ENCODE measurements at regions not wholly inside any gene's neighbourhood (a gene's known extent, or its start where the extent isn't known, plus 50 kb on each side); places are given as distances from the start of the nearest gene placed in this dataset.
A peak's percentile ranks its signal among the peaks of the same experiment; 100 is the strongest.

GRCh38 chr4:176902710-176903323, 110.1 kb upstream of the VEGFC start:
- peak; percentile 90 to 91 for DNase-seq (ENCODE audit: low read depth in 2 of 2)

GRCh38 chr4:176906709-176907108, 114.0 kb upstream of the VEGFC start:
- DNase-seq (ENCODE audit: low read depth in 2 of 2): no peak

DNA sequence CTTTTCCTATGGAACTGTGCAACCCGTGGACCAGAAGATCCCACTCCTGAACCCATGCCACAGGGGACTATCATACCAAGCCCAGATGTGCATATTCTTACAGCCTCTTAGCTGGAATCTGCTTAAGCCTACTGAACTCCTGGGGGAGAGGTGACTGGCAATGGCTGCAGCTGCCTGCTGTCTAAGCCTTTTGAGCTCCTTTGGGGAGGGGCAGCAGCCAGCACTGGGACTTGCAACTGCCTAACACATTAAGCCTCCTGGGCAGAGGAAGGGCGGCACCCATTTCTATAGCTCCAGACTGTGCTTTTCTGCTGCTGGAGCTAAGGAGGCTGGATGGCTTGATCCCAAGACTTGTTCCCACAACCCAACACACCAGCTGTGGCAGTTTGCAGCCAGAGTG, 117.9 kb upstream of the VEGFC start:
- no peak for DNase-seq (ENCODE audit: low read depth in 2 of 2)

DNA sequence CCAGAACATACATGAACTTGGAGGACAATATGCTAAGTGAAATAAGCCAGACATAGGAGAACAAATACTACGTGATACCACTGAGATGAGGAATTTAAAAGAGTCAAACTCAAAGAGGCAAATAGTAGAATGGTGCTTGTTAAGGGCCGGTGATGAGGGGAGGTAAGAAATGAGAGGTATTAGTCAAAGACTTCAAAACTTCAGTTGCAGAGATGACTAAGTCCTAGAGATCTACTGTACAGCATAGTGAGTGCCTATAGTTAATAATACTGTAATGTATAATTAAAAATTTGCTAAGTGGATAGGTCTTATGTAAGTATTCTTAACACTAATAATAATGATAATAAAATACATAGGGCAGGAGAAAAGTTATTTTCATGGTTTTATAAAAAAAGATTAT, 126.9 kb upstream of the VEGFC start:
- DNase-seq (ENCODE audit: low read depth in 2 of 2): no peak

GRCh38 chr4:176920694-176921093, 128.0 kb upstream of the VEGFC start:
- peak; percentile 47 to 50 for DNase-seq (ENCODE audit: low read depth in 2 of 2)

GRCh38 chr4:176921256-176921655, 128.5 kb upstream of the VEGFC start:
- DNase-seq (ENCODE audit: low read depth in 2 of 2): no peak

DNA sequence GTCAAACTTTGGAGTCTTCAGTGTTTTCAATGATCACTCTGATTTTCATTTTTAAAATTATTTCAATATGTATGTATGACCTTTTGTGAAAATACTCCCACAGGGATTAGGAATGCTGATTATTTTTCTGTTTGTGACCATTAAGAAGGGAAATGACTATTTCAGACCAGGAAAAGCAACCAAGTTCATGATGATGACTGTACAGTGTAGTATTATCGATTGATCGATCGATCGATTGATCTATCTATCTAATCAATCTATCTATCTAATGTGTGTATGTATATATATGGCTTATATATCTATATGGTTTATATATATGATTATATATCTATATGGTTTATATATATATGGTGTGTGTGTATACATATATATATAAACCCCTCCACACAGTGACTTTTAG, 131.5 kb upstream of the VEGFC start:
- no peak for DNase-seq (ENCODE audit: low read depth in 2 of 2)

- no peak for DNase-seq (ENCODE audit: low read depth in 2 of 2)
Observed at GRCh38 chr4:176925962-176926361, 133.2 kb upstream of the VEGFC start.

GRCh38 chr4:176927117-176927516, 134.4 kb upstream of the VEGFC start:
- no peak for DNase-seq (ENCODE audit: low read depth in 2 of 2)

- DNase-seq (ENCODE audit: low read depth in 2 of 2): peak; percentile 88 to 90
Observed at GRCh38 chr4:176927664-176928063, 134.9 kb upstream of the VEGFC start.

GRCh38 chr4:176939445-176939844, 146.7 kb upstream of the VEGFC start:
- DNase-seq (ENCODE audit: low read depth in 2 of 2): peak; percentile 33 to 36

DNA sequence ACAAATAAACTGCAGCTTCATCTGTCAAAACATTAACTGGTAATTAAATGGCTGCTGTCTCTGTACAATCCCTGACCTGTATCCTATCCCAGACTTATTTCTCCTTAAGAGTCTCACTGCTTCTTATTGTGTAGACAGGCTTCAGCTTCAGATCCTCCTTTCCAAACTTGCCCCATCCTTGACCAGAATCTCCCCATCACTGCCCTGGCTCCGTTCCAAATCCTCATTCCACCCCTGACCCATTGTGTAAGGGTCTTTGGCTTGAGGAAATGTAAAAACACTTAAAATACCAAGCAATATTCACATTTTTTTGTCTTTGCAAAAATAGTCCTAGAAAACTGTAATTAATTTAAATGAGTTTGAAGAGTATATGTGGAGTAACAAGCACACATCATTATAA, 152.6 kb upstream of the VEGFC start:
- DNase-seq (ENCODE audit: low read depth in 2 of 2): no peak

DNA sequence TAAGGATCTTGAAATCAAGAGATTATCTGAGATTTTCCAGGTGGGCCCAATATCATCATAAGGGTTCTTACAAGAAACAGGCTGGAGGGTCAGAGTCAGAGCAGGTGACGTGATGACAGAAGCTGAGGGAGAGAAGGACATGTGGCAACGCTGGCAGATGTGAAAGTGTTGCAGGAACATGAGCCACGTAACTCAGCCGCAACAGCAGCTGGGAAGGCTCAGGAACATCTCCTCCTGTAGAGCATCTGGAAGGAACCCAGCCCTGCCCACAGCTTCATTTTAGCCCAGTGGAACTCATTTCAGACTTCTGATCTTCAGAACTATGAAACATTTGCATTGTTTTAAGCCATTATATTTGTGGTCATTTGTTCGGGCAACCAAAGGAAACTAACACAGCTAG, 156.3 kb upstream of the VEGFC start:
- DNase-seq (ENCODE audit: low read depth in 2 of 2): peak in 1 of 2 experiments; percentile 4

GRCh38 chr4:176953021-176953420, 160.3 kb upstream of the VEGFC start:
- peak in 1 of 2 experiments; percentile 3 for DNase-seq (ENCODE audit: low read depth in 2 of 2)

DNA sequence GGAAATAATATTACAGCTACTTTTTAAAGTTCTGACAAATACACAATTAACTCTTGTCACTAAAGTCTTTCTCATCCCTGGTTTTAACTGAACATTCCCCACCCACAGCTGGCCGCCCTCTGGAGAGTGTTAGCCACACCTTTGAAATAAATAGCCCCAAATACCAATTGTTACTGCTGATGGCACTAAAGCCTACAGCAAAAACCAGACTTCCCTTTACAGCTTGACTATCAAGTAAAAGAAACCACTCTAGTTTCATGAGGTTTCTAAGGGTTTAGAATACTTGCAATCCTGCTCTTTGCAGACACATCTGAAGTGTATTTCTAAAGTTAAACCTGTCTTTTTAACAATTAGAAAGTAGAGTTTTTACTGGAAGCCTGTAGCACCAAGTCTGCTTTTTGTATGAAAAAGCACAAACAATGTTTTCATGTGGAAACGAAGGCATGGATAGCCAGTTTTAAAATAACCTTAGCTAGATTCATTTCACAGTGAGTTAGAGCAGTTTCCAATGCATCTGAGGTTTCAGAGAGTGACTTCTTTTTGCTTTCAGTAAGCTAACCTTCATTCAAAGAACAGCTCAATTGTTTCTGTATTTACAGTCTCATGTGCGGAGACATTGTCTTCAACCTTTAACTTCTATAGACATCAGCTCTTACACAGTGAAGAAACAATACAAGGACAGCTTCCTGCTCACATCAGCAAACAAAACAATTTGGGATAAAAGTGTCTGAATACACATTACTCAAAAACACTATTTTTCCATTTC, 164.8 kb upstream of the VEGFC start:
- no peak for DNase-seq (ENCODE audit: low read depth in 2 of 2)

DNA sequence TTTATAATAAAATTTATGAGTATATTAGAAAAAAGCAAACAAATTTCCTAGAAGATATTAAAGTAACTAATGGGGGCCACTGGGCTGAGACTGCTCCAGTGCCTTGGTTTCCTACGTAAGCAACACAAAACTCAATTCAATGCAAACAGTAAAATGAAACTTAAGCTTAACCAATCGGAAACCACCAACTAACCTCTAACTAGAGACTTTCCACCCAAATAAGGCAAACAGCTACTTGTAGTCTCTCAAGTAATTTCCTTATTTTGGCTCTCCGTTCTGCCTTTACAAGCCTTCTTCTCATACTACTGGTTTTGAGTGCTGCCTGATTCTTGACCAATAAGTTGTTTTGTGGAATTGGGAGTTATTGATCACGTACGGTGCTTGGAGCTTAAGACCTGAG, 167.3 kb upstream of the VEGFC start:
- DNase-seq (ENCODE audit: low read depth in 2 of 2): no peak

GRCh38 chr4:176963121-176963520, 170.4 kb upstream of the VEGFC start:
- no peak for DNase-seq (ENCODE audit: low read depth in 2 of 2)

DNA sequence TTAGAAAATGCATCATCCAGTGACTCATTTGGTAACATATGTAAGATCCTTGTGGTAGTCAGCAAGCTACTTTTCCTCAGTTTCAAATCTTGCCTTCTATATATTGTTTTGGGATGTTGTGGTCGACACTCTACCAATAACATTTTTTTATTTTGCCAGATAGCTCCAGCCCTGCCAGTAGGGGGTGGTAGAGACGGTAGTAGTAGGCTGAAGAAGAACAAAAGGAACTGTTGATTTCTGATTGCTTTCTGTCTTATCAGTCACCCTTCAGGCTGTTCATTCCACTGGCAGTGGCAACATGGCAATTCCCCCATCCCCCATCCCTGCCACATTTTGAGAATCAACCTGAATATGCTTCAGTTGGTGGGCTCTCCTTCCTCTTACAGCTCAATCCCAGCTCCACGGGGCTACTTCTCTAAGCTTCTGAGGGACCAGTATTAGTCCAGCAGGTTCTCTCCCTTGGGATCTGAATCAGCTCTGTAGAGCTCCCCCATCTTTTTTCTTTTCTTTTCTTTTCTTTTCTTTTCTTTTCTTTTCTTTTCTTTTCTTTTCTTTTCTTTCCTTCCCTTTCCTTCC, 171.5 kb upstream of the VEGFC start:
- no peak for DNase-seq (ENCODE audit: low read depth in 2 of 2)

- DNase-seq (ENCODE audit: low read depth in 2 of 2): no peak
Observed at GRCh38 chr4:176967586-176967985, 174.9 kb upstream of the VEGFC start.

DNA sequence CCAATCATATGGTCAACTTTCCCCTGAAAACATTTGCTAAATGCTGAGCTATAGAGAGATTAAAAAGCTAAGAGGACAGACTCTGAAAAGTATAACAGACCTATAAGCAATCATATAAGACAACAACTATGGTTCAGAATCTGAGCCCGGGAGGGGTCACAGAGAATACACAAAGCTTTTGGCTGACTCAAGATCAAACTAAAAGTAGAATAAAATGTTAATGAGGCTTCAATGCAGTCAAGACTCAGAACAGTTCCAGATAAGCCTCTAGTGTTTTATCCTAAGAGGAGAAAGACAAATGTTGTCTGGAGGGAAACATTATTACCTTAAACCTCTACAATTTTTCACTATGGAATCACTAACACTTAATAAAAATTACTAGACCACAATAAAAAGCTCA, 175.4 kb upstream of the VEGFC start:
- no peak for DNase-seq (ENCODE audit: low read depth in 2 of 2)

- no peak for DNase-seq (ENCODE audit: low read depth in 2 of 2)
Observed at GRCh38 chr4:176969011-176969410, 176.3 kb upstream of the VEGFC start.

DNA sequence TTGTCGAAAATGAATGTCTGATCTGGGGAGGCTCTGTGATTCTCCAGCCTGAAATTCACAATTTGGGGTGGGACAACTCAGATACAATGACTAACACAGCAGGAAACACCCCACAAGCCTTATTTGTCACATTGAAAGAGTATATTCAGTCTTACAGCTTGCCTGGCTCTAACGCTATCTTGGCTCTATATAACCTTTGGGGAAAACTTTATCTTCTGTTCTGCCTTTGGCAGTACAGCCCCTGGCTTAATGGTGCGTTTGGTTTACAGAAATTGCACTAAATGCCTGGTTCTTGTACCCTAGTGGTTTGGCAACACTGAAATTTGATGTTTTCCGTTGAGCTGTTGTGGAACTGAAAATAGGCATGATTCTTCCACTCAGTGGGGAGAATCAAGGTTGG, 178.1 kb upstream of the VEGFC start:
- no peak for DNase-seq (ENCODE audit: low read depth in 2 of 2)

DNA sequence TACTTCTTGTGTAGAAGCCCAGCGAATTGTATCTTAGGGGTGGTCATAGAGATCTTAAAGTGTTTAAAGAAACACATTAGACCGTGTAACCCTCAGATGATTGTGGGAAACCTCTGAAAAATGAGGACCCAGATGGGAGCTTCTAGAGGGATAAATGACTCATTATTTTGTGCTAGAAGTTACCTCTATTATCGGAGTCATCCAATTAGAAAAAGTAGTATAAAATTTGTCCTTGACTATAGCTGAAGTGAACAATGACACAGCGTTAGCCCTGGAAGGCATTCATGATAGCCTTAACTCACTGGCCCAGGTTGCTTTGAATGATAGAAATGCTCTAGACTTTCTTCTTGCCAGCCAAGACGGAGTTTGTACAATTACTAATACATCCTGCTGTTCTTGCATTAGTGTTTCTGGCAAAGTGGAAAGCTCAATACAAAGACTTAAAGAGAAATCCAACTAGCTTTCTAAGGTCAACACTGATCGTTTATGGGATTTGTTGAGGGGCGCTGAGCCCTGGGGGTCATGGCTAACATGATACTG, 178.9 kb upstream of the VEGFC start:
- no peak for DNase-seq (ENCODE audit: low read depth in 2 of 2)
